ENCODE measurements at regions not wholly inside any gene's neighbourhood (a gene's known extent, or its start where the extent isn't known, plus 50 kb on each side); places are given as distances from the start of the nearest gene placed in this dataset.
"Not testable (repeated sequence)": the region's sequence is repeated elsewhere in the genome, so short reads cannot be mapped to it uniquely, and the experiment has no call there.

DNA sequence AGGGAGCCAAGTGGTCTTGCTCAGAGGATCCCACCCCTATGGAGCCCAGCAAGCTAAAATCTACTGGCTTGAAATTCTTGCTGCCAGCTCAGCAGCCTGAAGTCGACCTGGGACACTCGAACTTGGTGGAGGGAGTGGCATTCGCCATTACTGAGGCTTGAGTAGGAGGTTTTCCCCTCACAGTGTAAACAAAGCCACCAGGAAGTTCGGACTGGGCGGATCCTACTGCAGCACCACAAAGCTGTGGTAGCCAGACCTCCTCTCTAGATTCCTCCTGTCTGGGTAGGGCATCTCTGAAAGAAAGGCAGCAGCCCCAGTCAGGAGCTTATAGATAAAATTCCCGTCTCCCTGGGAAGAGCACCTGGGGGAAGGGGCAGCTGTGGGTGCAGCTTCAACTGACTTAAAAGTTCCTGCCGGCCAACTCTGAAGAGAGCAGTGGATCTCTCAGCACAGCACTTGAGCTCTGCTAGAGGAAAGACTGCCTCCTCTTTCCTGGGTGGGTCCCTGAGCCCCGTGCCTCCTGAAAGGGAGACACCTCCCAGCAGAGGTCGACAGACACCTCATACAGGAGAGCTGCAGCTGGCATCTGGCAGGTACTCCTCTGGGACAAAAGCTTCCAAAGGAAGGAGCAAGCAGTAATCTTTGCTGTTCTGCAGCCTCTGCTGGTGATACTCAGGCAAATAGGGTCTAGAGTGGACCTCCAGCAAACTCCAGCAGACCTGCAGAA lies 576.3 kb upstream of the NECTIN3 start:
- DNase-seq, result no peak

DNA sequence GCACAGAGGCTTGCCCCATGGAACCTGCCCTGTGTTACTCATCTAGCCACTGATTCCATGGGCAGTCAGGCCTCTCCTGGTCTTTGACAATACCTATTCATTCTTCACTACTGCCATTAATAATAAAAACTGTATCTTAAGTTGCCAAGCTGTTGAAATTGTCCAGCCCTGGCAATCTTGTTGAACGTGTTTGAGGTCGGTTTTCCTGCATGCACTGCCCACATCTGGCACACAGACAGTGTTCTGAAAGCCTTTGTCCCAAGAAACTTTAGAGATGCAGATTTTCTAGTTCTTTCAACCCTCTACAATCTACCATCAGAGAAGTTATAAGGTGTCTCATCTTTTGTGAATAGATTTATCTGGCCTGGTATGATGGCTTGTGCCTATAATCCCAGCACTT lies 567.2 kb upstream of the NECTIN3 start:
- no peak for DNase-seq

DNA sequence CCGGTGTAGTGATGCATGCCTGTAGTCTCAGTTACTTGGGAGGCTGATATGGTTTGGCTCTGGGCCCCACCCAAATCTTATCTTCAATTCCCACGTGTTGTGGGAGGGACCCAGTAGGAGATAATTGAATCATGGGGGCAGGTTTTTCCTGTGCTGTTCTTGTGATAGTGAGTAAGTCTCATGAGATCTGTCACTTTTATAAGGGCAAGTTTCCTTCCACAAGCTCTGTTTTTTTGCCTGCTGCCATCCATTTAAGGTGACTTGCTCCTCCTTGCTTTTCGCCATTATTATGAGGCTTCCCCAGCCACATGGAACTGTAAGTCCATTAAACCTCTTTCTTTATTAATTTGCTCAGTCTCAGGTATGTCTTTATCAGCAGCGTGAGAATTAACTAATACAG lies 566.7 kb upstream of the NECTIN3 start:
- no peak for DNase-seq

DNA sequence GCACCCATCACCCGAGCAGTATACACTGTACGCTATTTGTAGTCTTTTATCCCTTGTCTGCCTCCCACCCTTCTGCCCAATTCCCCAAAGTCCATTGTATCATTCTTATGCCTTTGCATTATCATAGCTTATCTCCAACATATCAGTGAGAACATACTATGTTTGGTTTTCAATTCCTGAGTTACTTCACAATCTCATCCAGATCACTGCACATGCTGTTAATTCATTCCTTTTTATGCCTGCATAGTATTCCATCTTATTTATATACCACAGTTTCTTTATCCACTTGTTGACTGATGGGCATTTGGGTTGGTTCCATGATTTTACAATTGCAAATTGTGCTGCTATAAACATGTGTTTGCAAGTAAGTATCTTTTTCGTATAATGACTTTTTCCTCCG lies 564.7 kb upstream of the NECTIN3 start:
- no peak for DNase-seq

DNA sequence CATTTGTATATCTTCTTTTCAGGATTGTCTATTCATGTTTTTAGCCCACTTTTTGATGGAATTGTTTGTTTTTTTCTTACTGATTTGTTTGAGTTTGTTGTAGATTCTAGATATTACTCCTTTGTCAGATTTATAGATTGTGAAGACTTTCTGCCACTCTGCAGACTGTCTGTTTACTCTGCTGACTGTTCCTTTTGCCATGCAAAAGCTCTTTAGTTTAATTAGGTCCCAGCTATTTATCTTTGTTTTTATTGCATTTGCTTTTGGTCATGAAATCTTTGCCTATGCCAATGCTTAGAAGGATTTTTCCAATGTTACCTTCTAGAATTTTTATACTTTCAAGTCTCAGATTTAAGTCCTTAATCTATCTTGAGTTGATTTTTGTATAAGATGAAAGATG lies 564.0 kb upstream of the NECTIN3 start:
- DNase-seq, result not testable (repeated sequence)

DNA sequence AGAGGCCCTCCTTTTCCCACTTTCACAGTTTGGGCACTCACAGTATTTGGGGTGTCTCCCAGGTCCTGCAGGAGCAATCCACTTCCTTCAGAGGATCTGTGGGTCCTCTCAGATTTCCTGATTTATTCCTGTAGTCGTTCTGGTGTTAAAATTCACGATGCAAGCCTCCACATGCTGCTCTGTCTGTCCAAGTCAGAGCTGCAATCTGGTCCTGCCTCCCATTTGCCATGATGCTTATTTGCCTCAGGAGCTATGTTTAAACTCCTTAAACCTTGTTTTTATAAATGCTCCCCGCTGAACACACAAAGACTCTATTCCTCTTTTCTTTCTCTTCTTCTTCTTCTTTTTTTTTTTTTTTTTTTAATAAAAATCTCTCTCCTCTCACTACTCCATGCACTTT lies 558.7 kb upstream of the NECTIN3 start:
- DNase-seq, result no peak

DNA sequence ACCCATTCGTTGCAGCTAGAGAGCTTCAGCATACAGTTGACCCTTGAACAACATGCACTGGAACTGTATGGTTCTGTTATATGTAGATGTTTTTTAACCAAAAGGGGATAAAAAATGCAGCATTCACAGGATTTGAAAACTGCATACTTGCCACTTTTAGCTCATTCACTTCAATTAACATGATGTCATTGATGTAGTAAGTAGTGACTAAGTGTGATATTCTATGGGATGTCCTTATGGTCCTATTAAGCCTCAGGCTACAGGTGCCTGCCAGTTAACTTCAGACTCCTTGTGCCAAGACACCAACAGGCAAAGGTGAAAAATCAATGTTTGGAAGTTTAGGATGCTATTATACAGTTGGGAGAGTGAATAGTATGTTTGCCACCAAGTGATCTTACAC lies 553.6 kb upstream of the NECTIN3 start:
- DNase-seq, result no peak

DNA sequence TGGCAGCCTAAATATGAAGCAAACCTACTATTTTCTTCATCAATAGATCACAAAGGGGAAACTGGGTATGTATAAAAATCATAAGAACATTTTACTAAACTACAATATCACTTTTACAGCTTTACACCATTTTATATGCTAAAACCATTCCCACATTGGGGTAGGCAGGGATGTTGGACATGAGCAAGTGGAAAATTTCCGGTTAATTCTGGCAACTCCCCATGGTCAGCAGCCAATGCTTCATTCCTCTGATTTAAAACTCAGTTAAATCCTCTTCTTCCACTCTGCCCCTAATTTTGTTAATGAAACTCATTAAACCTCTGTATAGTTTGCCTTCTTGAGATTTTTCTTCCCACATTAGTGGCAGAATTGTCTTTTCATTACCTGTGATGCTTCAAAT lies 552.5 kb upstream of the NECTIN3 start:
- DNase-seq, result no peak

DNA sequence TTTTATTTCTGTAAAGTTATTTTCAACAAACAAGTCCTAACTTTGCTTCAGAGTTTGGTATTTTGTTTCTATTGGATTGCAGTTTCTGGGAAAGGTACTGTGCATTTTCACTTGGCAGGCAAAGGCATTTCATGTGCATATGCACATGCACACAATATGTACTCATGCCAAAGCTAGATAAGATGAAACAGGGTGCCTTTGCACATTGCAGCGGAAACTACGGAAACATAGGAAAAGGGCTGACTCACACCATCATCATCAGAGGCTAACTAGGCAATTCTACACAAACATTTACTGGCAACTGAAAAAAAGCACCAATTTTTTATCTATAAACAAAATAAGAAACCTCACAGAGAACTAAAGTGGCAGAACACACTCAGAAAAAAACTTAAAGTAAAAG lies 550.6 kb upstream of the NECTIN3 start:
- no peak for DNase-seq

DNA sequence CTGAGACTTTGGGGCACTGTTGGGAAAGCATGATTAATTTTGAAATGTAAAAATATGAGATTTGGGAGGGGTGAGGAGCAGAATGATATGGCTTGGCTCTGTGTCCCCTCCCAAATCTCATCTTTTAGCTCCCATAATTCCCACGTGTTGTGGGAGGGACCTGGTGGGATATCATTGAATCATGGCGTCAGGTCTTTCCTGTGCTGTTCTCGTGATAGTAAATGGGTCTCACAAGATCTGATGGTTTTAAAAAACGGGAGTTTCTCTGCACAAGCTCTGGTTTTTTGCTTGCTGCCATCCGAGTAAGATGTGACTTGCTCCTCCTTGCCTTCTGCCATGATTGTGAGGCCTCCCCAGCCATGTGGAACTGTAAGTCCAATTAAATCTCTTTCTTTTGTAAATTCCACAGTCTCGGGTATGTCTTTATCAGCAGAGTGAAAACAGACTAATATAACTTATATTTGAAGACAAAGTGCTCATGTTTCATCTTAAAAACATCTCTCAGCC lies 546.0 kb upstream of the NECTIN3 start:
- DNase-seq, result not testable (repeated sequence)

DNA sequence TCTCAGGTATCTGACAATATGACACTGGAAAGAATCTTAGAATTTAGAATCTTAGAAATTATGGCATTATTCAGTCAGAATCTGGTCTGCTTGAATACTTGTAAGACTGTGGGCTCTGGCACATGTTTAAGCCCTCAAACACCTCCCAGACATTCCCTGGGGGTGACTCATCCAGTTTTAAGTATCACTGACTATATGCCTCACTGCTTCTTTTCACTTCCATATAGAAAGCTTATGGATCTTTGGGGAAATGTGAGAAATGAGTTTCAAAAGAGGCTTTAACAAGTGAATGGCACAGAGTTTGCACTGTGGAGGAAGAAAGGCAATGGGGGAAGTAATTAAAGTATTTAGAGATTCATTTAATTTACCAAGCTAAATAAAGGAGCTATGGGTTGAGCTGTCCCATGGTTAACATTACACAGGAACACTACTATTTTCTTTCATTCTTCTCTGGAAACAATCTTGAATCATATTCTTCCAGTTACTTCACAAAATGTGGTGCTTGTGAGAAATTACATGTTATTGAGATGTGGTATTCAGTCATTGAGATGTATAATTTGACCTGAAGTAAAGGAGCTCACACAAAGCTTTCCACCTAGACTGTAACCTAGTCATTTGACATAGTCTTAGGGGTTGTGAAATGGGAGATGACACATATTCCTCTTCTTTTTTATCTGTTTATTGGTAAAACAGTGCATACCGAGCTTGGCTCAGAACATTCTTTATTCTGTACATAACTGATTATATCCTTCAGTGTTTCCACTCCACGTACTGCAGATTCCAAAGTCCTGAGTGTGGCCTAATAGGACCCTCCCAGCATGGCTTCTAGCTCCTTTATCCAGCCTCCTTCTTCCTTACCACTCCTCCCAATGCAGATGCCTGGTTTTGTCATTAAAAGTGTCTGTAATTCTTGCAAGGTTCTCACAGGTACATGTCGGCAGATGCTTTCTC lies 544.6 kb upstream of the NECTIN3 start:
- DNase-seq, result no peak

DNA sequence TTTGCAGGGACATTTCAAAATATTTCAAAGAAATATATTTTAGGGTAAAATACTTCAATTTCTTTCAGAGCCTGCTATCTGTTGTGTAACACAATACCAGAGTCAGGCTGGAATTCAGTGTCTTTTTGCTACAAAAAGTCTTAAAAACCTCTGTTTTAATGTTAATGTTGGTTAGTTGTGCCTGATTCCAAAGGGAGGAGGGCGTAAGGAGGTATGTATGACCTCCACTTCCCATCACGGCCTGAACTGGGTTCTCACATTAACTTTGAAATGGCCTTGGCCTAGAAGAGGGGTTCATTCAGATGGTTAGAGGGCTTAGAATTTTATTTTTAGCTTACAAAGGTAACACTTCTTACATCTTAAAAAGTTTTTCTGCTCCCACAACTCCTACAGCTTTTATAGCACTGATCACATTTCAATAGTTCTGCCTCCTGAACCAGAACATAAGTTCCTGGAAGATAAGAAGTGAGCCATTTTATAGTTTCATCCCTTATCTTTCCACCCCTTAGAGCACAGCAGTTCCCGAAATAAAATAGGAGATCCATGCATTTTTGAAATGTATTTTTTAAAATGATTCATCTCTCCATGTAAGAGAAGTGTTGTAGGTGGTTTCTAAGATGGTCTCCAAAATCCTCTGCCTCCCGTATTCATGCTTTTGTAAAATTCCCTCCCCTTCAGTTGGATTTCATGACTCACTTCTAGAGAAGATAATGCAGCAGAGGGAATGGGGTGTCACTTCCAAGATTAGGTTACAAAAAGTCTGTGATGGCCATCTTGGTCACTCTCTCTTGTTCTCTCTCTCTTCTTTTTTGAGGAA lies 543.1 kb upstream of the NECTIN3 start:
- no peak for DNase-seq

DNA sequence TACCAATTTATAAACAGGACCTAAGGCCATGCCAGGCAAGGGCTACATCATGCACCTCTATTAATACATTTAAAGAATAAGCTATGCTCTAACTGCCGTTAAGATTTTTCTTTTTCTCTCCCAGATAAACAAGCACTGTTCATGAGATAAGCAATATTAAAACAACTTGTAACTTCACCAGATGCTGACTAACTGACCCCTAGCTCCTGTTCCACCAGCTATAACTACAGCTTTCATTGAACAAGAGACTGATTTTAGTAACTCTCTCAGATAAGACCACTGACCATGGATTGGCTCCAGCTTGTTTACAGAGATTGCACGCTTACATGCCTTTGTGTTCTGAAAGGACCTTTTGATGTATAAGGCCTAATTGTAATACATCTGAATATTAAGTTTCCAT lies 540.7 kb upstream of the NECTIN3 start:
- no peak for DNase-seq

DNA sequence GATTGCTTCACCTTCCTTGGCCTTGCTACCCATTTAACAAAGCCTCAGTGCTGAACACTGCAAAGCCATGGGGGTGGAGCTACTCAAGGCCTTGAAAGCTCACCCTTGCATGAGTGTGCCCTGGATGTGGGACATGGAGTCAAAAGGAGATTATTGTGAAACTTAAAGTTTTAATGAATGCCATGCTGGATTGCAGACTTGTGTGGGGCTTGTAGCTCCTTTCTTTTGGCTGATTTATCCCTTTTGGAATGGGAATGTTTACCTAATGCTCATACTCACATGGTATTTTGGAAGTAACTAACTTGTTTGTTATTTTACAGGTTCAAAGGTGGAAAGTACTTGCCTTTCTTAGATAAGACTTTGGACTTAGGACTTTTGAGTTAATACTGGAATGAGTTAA lies 538.5 kb upstream of the NECTIN3 start:
- DNase-seq, result no peak

DNA sequence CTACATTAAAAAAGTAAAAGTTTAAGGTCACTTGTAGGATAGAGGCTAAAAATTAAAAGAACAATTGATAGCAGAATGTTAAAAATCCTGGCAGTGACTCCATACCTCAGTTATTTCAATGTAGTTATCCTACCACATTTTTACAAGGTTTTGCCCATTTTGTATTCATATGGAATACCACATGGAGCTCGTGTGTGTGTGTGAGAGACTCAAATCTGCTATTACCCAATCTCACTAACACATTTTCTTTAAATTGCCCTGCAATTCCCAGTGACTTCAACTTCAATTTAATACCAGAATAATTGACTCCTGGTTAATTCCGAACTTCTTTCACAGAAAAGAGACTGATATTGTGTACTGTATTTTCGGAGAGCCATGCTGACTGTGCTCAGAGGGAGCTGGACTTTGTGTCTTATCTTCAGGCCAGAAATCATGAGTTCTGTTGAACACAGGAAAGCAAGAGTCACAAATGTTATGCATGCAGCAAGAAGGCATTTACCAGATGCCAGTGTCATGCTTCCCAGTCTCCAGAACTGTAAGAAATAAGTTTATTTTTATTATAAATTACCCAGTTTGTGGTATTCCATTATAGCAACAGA lies 529.0 kb upstream of the NECTIN3 start:
- DNase-seq, result no peak

DNA sequence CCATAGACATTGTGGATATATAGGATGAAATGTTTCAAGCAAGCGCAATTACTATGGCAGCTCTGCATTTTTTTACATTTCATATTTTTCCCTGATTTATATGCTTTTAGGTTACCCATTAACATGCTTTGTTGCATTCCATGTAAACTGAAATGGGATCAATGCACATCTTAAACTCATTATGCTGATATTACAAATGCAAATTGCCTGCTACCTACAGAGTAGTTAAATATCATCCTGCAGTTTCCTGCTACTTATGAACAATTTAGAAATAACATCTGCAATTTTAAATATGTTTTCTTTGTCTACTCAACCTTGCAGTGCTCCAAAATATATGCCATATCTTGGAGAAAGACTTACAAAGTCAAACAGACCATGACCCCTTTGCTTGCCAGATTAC lies 526.9 kb upstream of the NECTIN3 start:
- no peak for DNase-seq

DNA sequence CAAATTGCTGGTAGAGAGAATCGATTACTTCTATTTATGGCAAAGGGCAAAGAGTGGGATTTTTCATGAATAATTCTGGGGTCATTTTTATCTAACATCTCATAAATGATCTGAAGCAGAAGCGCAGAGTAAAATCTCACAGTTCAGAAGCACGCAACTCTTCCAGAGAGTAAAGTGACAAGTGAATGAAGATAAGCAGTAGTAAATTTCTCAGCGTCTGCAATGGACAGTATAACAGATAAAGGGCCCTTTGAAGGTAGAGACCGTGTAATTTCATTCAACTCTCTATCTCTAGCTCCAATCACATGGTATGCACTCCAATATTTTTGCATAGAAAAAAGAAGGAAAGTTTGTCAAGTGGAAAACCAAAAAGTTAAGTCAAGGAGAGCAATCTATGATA lies 521.1 kb upstream of the NECTIN3 start:
- no peak for DNase-seq

DNA sequence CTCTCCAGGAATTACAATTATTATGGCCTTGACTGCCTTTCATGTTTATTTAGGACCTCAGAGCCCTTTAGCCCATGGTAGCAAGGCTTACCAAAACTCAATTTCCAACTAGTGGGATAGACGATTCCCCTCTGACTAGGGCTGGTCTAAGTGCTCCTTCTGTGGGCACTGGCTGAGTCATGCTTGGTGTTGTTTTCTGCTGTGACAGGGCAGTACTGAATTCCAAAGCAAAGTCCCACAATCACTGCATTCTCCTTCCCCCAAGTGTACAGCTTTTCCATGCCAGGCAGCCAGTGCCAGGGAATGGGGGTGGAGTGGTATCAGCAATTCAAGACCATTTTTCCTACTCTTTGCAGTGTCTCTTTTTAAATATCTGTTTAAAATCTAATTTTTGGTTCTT lies 509.0 kb upstream of the NECTIN3 start:
- DNase-seq, result no peak

DNA sequence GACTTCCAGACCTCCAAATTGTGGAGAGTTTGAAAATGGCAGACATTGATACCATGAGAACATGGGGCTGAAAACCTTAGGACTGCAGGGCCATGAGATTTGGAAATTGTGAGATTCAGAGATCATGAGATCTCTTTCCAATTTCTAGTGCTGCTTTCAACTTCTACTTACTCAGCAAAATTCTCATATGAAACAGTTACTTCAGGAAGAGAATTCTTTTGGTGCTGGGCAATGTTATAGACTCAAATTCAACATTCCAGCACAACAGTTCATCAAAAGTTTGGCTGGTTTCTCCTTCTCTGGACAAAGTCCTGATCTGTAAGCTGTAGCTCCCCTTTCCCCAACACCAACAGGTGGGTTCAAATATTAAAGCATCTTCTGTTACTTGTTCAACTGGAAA lies 506.9 kb upstream of the NECTIN3 start:
- DNase-seq, result no peak

DNA sequence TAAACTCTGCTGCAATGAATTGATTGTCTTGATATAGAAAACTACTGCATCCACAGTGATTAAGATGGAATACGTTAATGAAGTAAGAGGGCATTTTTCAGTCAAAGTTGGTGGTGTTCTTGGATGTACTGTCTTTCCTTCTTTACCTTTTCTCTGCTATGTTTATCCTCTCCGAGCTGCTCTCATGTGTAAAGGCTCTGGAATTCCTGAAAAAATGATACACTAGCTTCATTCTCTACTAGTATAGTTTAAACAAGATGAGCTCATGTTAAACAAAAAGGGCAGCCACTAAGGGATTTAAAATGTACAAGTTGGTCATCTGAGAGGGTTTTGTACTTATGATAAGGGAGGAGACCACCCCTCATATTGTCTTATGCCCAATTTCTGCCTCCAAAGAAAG lies 504.6 kb upstream of the NECTIN3 start:
- DNase-seq, result no peak

DNA sequence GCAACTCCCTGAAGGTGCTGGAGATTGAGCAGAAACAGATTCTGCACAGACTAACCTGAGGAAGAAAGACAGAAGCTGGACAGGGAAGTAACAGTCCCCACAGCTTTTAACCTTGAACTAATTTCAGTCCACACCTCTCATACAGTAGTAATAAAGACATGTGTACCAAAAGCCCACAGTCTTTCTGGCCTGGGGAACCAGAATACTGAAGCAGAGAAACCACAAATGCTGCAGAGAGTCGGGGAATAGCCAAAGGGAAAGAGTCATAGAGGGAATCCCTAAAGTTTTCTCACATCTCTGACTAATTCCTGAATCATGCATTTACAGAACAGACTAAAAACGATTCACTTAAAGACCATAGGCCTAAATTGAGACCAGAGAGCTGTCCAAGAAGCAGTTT lies 503.4 kb upstream of the NECTIN3 start:
- DNase-seq, result no peak

DNA sequence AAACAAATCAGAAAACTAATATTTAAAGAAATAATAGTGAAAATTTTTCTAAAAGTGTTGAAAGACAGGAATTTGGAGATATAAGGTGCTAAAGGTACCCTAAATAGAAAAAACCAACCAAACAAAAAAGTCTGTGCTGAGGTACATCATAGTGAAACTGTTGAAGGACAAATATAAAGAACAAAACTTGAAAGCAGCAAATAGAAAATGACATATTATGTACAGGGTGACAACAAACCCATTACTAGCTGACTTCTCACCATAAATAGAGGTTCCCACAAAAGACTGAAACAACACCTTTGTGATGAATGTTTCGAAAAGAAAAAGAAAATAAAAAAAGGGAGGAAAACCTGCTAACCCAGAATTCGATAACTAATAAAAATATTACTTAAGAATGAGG lies 502.5 kb upstream of the NECTIN3 start:
- no peak for DNase-seq

DNA sequence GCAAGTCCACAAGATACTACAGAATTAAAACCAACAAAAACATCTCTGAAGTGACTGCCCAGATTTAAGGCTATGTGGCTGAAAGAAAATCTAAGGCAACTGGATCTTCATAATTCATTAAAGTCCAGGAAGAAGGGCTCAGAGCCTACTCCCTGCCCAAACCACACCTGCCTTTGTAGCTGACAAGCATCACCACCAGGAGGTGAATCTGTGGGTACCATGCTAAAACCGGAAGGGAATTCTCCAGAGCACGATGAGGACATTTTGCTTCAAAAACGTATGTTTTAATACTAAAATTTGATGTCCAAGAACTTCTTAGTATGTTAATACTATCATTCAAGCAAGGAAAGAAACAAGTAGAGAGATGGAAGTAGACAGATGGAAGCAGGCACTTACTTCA lies 495.9 kb upstream of the NECTIN3 start:
- DNase-seq, result no peak

All from CD4-positive, alpha-beta T cell treated with Interleukin-12 subunit alpha and Interleukin-12 subunit beta, for 1 hour (primary cell).